ENCODE measurements at regions not wholly inside any gene's neighbourhood (a gene's known extent, or its start where the extent isn't known, plus 50 kb on each side); places are given as distances from the start of the nearest gene placed in this dataset.
"Not testable (repeated sequence)": the region's sequence is repeated elsewhere in the genome, so short reads cannot be mapped to it uniquely, and the experiment has no call there.

GRCh38 chr20:48407710-48408109 lies 420.1 kb downstream of the PREX1 start:
- Histone ChIP-seq H3K27ac (ENCODE audit: low read length) (no peak overlapping the region), H3K4me1 (ENCODE audit: control insufficient read depth, insufficient read depth, low read length) (peaks cover 4% of the 10 kb centered on the region; the same call in 1 of the 2 replicates), H3K27me3 (ENCODE audit: control insufficient read depth, insufficient read depth, low read length) (no peaks in the 10 kb centered on the region), H3K4me3 (ENCODE audit: low read length) (no peak overlapping the region), H3K9me3 (ENCODE audit: control insufficient read depth, insufficient read depth, low read length) (no peaks in the 10 kb centered on the region), H3K36me3 (ENCODE audit: control insufficient read depth, insufficient read depth, low read length) (no peaks in the 10 kb centered on the region)
- no CpG with 5 or more reads among the region's 6 CpGs for WGBS (ENCODE audit: insufficient coverage, insufficient read length)
- DNase-seq (ENCODE audit: low read depth, low spot score) = no peak

DNA sequence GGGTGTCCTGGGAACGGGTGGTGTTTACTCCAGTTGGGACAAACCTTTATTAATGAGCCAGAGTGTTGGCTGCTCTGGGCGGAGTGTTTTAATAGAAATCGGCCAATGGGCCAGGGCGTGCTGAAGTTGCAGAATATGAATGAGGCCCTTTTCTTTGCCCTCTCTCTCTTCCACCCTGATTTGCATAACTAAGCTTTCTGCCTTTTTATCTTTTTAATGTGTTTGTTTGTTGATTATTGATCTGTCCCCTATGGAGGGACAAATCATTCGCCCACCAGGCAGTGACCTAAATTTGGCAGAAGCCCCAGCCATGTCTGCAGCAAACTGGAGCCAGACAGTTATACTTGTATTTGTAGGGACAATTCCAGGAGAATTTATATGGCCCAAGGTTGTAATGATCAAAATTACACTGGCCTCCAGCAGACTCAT lies 420.9 kb downstream of the PREX1 start:
- no peak overlapping the region for H3K27ac ChIP-seq (ENCODE audit: low read length)
- WGBS (ENCODE audit: insufficient coverage, insufficient read length) = no CpG with 5 or more reads among the region's 5 CpGs
- no peaks in the 10 kb centered on the region for H3K36me3 ChIP-seq (ENCODE audit: control insufficient read depth, insufficient read depth, low read length)
- H3K27me3 ChIP-seq (ENCODE audit: control insufficient read depth, insufficient read depth, low read length) = no peaks in the 10 kb centered on the region
- no peaks in the 10 kb centered on the region for H3K9me3 ChIP-seq (ENCODE audit: control insufficient read depth, insufficient read depth, low read length)
- no peak overlapping the region for H3K4me3 ChIP-seq (ENCODE audit: low read length)
- peaks cover 4% of the 10 kb centered on the region; the same call in 1 of the 2 replicates for H3K4me1 ChIP-seq (ENCODE audit: control insufficient read depth, insufficient read depth, low read length)
- no peak for DNase-seq (ENCODE audit: low read depth, low spot score)

DNA sequence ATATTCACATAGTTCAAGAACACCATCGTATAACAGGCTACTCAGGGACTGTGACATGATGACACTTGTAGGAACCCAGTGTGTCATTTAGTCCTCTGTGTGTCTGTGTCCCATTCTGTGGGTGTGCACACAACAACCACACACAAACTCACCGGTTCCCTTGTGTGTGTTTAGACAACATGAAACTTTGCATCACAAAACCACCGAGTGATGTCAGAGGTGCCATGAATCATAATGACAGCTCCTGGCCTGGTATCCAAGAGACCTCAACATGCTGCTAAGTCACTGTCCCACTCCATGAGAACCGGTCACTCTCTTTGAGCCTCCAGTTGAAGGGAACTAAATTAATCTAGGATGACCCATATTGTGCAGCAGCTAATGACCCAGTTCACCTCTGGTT lies 421.3 kb downstream of the PREX1 start:
- peaks cover 4% of the 10 kb centered on the region; the same call in 1 of the 2 replicates for H3K4me1 ChIP-seq (ENCODE audit: control insufficient read depth, insufficient read depth, low read length)
- no peak overlapping the region for H3K27ac ChIP-seq (ENCODE audit: low read length)
- no peaks in the 10 kb centered on the region for H3K36me3 ChIP-seq (ENCODE audit: control insufficient read depth, insufficient read depth, low read length)
- no peaks in the 10 kb centered on the region for H3K9me3 ChIP-seq (ENCODE audit: control insufficient read depth, insufficient read depth, low read length)
- DNase-seq (ENCODE audit: low read depth, low spot score) = no peak
- H3K27me3 ChIP-seq (ENCODE audit: control insufficient read depth, insufficient read depth, low read length) = no peaks in the 10 kb centered on the region
- H3K4me3 ChIP-seq (ENCODE audit: low read length) = no peak overlapping the region
- WGBS (ENCODE audit: insufficient coverage, insufficient read length) = no CpG with 5 or more reads among the region's 4 CpGs

GRCh38 chr20:48405909-48406308 lies 421.9 kb downstream of the PREX1 start:
- Histone ChIP-seq H3K27me3 (ENCODE audit: control insufficient read depth, insufficient read depth, low read length) (no peaks in the 10 kb centered on the region), H3K27ac (ENCODE audit: low read length) (no peak overlapping the region), H3K4me1 (ENCODE audit: control insufficient read depth, insufficient read depth, low read length) (peaks cover 4% of the 10 kb centered on the region; the same call in 1 of the 2 replicates), H3K9me3 (ENCODE audit: control insufficient read depth, insufficient read depth, low read length) (no peaks in the 10 kb centered on the region), H3K36me3 (ENCODE audit: control insufficient read depth, insufficient read depth, low read length) (no peaks in the 10 kb centered on the region), H3K4me3 (ENCODE audit: low read length) (no peak overlapping the region)
- WGBS (ENCODE audit: insufficient coverage, insufficient read length) = no CpG with 5 or more reads among the region's 13 CpGs
- DNase-seq (ENCODE audit: low read depth, low spot score) = no peak

GRCh38 chr20:48404598-48404997 lies 423.2 kb downstream of the PREX1 start:
- Histone ChIP-seq H3K4me1 (ENCODE audit: control insufficient read depth, insufficient read depth, low read length) (peaks cover 4% of the 10 kb centered on the region; the same call in 1 of the 2 replicates), H3K4me3 (ENCODE audit: low read length) (no peak overlapping the region), H3K27ac (ENCODE audit: low read length) (no peak overlapping the region), H3K36me3 (ENCODE audit: control insufficient read depth, insufficient read depth, low read length) (no peaks in the 10 kb centered on the region), H3K27me3 (ENCODE audit: control insufficient read depth, insufficient read depth, low read length) (no peaks in the 10 kb centered on the region), H3K9me3 (ENCODE audit: control insufficient read depth, insufficient read depth, low read length) (no peaks in the 10 kb centered on the region)
- WGBS (ENCODE audit: insufficient coverage, insufficient read length) = no CpG with 5 or more reads among the region's 5 CpGs
- DNase-seq (ENCODE audit: low read depth, low spot score) = no peak

GRCh38 chr20:48403167-48403761 lies 424.5 kb downstream of the PREX1 start:
- Histone ChIP-seq H3K27me3 (ENCODE audit: control insufficient read depth, insufficient read depth, low read length) (no peaks in the 10 kb centered on the region), H3K9me3 (ENCODE audit: control insufficient read depth, insufficient read depth, low read length) (no peaks in the 10 kb centered on the region), H3K4me3 (ENCODE audit: low read length) (no peak overlapping the region), H3K36me3 (ENCODE audit: control insufficient read depth, insufficient read depth, low read length) (no peaks in the 10 kb centered on the region), H3K27ac (ENCODE audit: low read length) (no peak overlapping the region), H3K4me1 (ENCODE audit: control insufficient read depth, insufficient read depth, low read length) (peaks cover 4% of the 10 kb centered on the region)
- no CpG with 5 or more reads among the region's 7 CpGs for WGBS (ENCODE audit: insufficient coverage, insufficient read length)
- DNase-seq (ENCODE audit: low read depth, low spot score) = no peak

GRCh38 chr20:48401359-48401758 lies 426.4 kb downstream of the PREX1 start:
- WGBS (ENCODE audit: insufficient coverage, insufficient read length) = no CpG with 5 or more reads among the region's 6 CpGs
- peaks cover under 1% of the 10 kb centered on the region for H3K4me1 ChIP-seq (ENCODE audit: control insufficient read depth, insufficient read depth, low read length)
- H3K36me3 ChIP-seq (ENCODE audit: control insufficient read depth, insufficient read depth, low read length) = no peaks in the 10 kb centered on the region
- no peaks in the 10 kb centered on the region for H3K27me3 ChIP-seq (ENCODE audit: control insufficient read depth, insufficient read depth, low read length)
- no peak for DNase-seq (ENCODE audit: low read depth, low spot score)
- H3K9me3 ChIP-seq (ENCODE audit: control insufficient read depth, insufficient read depth, low read length) = no peaks in the 10 kb centered on the region
- no peak overlapping the region for H3K4me3 ChIP-seq (ENCODE audit: low read length)
- no peak overlapping the region for H3K27ac ChIP-seq (ENCODE audit: low read length)

DNA sequence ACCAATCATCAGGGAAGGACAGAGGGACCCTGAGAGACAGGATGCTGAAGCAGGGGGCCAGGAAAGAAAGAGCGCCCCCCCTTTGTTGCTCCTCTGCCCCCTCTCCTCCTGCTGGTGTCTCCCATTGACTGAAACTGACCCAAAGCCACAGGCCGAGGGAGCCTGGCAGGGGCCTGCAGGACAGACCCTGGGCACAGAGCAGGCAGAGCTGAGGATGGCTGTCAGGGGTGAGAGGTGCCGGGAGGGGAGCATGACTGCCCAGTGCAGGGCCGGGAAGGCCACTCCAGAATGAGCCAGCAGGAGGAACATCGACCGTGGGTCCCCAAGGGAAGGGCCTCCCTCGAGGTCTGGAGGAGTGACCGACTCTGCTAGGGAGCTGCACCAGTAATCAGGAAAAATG lies 427.8 kb downstream of the PREX1 start:
- Histone ChIP-seq H3K36me3 (ENCODE audit: control insufficient read depth, insufficient read depth, low read length) (no peaks in the 10 kb centered on the region), H3K27ac (ENCODE audit: low read length) (no peak overlapping the region), H3K4me1 (ENCODE audit: control insufficient read depth, insufficient read depth, low read length) (no peaks in the 10 kb centered on the region; the same call in 1 of the 2 replicates), H3K27me3 (ENCODE audit: control insufficient read depth, insufficient read depth, low read length) (no peaks in the 10 kb centered on the region), H3K4me3 (ENCODE audit: low read length) (no peak overlapping the region), H3K9me3 (ENCODE audit: control insufficient read depth, insufficient read depth, low read length) (no peaks in the 10 kb centered on the region)
- no peak for DNase-seq (ENCODE audit: low read depth, low spot score)
- no CpG with 5 or more reads among the region's 8 CpGs for WGBS (ENCODE audit: insufficient coverage, insufficient read length)

GRCh38 chr20:48398506-48399449 lies 429.0 kb downstream of the PREX1 start:
- Histone ChIP-seq H3K27me3 (ENCODE audit: control insufficient read depth, insufficient read depth, low read length) (no peaks in the 10 kb centered on the region), H3K36me3 (ENCODE audit: control insufficient read depth, insufficient read depth, low read length) (no peaks in the 10 kb centered on the region), H3K4me3 (ENCODE audit: low read length) (no peak overlapping the region), H3K27ac (ENCODE audit: low read length) (no peak overlapping the region), H3K4me1 (ENCODE audit: control insufficient read depth, insufficient read depth, low read length) (no peaks in the 10 kb centered on the region; the same call in 1 of the 2 replicates), H3K9me3 (ENCODE audit: control insufficient read depth, insufficient read depth, low read length) (no peaks in the 10 kb centered on the region)
- WGBS (ENCODE audit: insufficient coverage, insufficient read length) = no CpG with 5 or more reads among the region's 16 CpGs
- DNase-seq (ENCODE audit: low read depth, low spot score) = no peak

DNA sequence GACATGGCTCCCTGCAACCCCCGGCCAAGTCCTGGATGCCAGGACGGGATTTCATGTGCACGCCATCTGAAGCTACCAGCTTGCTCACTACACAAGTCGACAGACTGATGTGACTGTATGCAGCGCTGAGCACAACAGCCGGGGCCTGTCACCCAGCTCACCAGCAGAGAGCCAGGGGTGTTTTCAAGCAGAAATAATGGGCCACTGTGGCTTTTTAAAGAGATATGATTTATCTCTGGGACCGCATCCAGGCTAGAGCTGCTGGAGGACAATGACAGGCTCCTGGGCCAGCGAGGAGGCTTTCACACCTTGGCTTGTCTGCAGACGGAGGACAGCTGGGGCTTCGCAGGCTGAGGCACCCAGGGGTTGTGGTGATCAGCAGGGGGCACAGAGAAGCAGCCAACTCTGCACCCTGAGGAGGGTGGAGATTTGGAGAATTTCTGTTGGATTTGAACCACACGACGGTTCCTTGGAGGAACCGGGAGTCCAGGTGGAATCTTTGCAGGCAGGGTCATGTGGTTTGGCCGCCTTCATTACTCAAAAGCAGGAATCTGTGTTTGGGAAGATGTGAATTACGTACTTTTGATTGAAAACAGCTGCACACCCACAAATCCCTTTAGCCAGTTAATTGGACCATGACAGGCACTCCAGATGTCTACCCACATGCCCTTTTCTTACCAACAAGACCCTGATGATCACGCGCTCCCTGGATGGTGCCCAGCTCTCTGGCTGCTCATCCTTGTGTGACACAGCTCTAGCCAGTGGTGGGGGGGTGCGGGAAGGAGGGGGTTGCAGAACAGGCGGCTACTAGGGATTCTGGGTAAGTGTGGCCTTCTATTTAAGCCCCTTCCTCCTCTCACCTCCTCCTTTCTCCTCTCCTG lies 430.6 kb downstream of the PREX1 start:
- no CpG with 5 or more reads among the region's 19 CpGs for WGBS (ENCODE audit: insufficient coverage, insufficient read length)
- H3K36me3 ChIP-seq (ENCODE audit: control insufficient read depth, insufficient read depth, low read length); H3K27me3 ChIP-seq (ENCODE audit: control insufficient read depth, insufficient read depth, low read length); H3K4me3 ChIP-seq (ENCODE audit: low read length); DNase-seq (ENCODE audit: low read depth, low spot score); H3K9me3 ChIP-seq (ENCODE audit: control insufficient read depth, insufficient read depth, low read length); H3K27ac ChIP-seq (ENCODE audit: low read length); H3K4me1 ChIP-seq (ENCODE audit: control insufficient read depth, insufficient read depth, low read length): not testable (repeated sequence)
